Activated T-cell treated with anti-CD3 and anti-CD28 coated beads, Interleukin-2, amount 50 U/mL, for 4 hours (primary cell): ENCODE measurements at regions not wholly inside any gene's neighbourhood (a gene's known extent, or its start where the extent isn't known, plus 50 kb on each side); places are given as distances from the start of the nearest gene placed in this dataset.

ENCODE experiments used
- ATAC-seq, 2 donors: fragments of 200-7000 bp; cut with Tn5 transposase; one replicate each; pipeline ENCODE4 v1.10.0; 2021
- DNase-seq: peaks from one replicate; pipeline ENCODE4 v3.0.0-alpha.2; 2020
- H3K27me3 Mint-ChIP-seq: one replicate; pipeline ENCODE4 v1.8.0; 2021; ENCODE audit warnings: low read depth, mixed read lengths
- H3K36me3 Mint-ChIP-seq: one replicate; pipeline ENCODE4 v1.8.0; 2022; ENCODE audit warnings: mixed read lengths; ENCODE audit not compliant: insufficient read depth
- H3K4me1 Mint-ChIP-seq: one replicate; pipeline ENCODE4 v1.8.0; 2021; ENCODE audit warnings: low read depth, mixed read lengths
- H3K4me3 Mint-ChIP-seq: one replicate; pipeline ENCODE4 v1.8.0; 2021; ENCODE audit warnings: mild to moderate bottlenecking, moderate library complexity, mixed read lengths
- H3K9me3 Mint-ChIP-seq: one replicate; pipeline ENCODE4 v1.8.0; 2021; ENCODE audit warnings: mixed read lengths

- ATAC-seq, result no peak
- Mint-ChIP-seq H3K9me3 (no peaks in the 10 kb centered on the region), H3K36me3 (no peaks in the 10 kb centered on the region), H3K27me3 (peaks cover 5% of the 10 kb centered on the region), H3K4me3 (no peak overlapping the region), H3K4me1 (no peaks in the 10 kb centered on the region)
- DNase-seq, result no peak
Measured at GRCh38 chr13:47798906-47799305, 202.2 kb downstream of the SUCLA2 start.

GRCh38 chr13:47798194-47798593, 202.9 kb downstream of the SUCLA2 start:
- no peak overlapping the region for H3K4me3 Mint-ChIP-seq
- no peaks in the 10 kb centered on the region for H3K36me3 Mint-ChIP-seq
- no peaks in the 10 kb centered on the region for H3K9me3 Mint-ChIP-seq
- peaks cover 5% of the 10 kb centered on the region for H3K27me3 Mint-ChIP-seq
- H3K4me1 Mint-ChIP-seq, result no peaks in the 10 kb centered on the region
- DNase-seq (no peak), ATAC-seq (no peak)

- no peak for ATAC-seq
- Mint-ChIP-seq H3K4me1 (no peaks in the 10 kb centered on the region), H3K9me3 (peaks cover 5% of the 10 kb centered on the region), H3K4me3 (no peak overlapping the region), H3K36me3 (peaks cover 4% of the 10 kb centered on the region), H3K27me3 (peaks cover 5% of the 10 kb centered on the region)
- DNase-seq, result no peak
Measured at GRCh38 chr13:47796816-47797215, 204.3 kb downstream of the SUCLA2 start.

GRCh38 chr13:47794963-47795362, 206.1 kb downstream of the SUCLA2 start:
- no peaks in the 10 kb centered on the region for H3K4me1 Mint-ChIP-seq
- ATAC-seq (no peak), DNase-seq (no peak)
- no peak overlapping the region for H3K4me3 Mint-ChIP-seq
- peaks cover 5% of the 10 kb centered on the region for H3K27me3 Mint-ChIP-seq
- H3K9me3 Mint-ChIP-seq, result peaks cover 15% of the 10 kb centered on the region
- H3K36me3 Mint-ChIP-seq, result peaks cover 8% of the 10 kb centered on the region

GRCh38 chr13:47790755-47791154, 210.3 kb downstream of the SUCLA2 start:
- peaks cover 8% of the 10 kb centered on the region for H3K36me3 Mint-ChIP-seq
- H3K4me3 Mint-ChIP-seq, result no peak overlapping the region
- ATAC-seq (no peak), DNase-seq (no peak)
- no peaks in the 10 kb centered on the region for H3K4me1 Mint-ChIP-seq
- peaks cover 20% of the 10 kb centered on the region for H3K9me3 Mint-ChIP-seq
- H3K27me3 Mint-ChIP-seq, result peaks cover 5% of the 10 kb centered on the region

GRCh38 chr13:47788844-47789243, 212.2 kb downstream of the SUCLA2 start:
- Mint-ChIP-seq H3K36me3 (peaks cover 8% of the 10 kb centered on the region), H3K27me3 (no peaks in the 10 kb centered on the region), H3K4me1 (no peaks in the 10 kb centered on the region), H3K4me3 (no peak overlapping the region), H3K9me3 (peaks cover 20% of the 10 kb centered on the region)
- DNase-seq (no peak), ATAC-seq (peak; percentile 58 to 62)

GRCh38 chr13:47774671-47774994, 226.4 kb downstream of the SUCLA2 start:
- Mint-ChIP-seq H3K4me3 (no peak overlapping the region), H3K4me1 (no peaks in the 10 kb centered on the region), H3K36me3 (no peaks in the 10 kb centered on the region), H3K9me3 (peaks cover 10% of the 10 kb centered on the region), H3K27me3 (peaks cover 7% of the 10 kb centered on the region)
- no peak for ATAC-seq
- no peak for DNase-seq

- H3K4me1 Mint-ChIP-seq, result no peaks in the 10 kb centered on the region
Measured at GRCh38 chr13:47764817-47765216, 236.3 kb downstream of the SUCLA2 start.

GRCh38 chr13:47757466-47758080, 243.5 kb downstream of the SUCLA2 start:
- H3K27me3 Mint-ChIP-seq, result no peaks in the 10 kb centered on the region
- H3K4me1 Mint-ChIP-seq, result no peaks in the 10 kb centered on the region

More at GRCh38 chr13:47764817-47765216, 236.3 kb downstream of the SUCLA2 start:
- no peaks in the 10 kb centered on the region for H3K9me3 Mint-ChIP-seq
- H3K36me3 Mint-ChIP-seq, result no peaks in the 10 kb centered on the region
- no peak overlapping the region for H3K4me3 Mint-ChIP-seq
- H3K27me3 Mint-ChIP-seq, result no peaks in the 10 kb centered on the region
- no peak for DNase-seq
- ATAC-seq, result no peak

GRCh38 chr13:47747901-47748300, 253.2 kb downstream of the SUCLA2 start:
- peaks cover 12% of the 10 kb centered on the region for H3K27me3 Mint-ChIP-seq
- no peaks in the 10 kb centered on the region for H3K9me3 Mint-ChIP-seq
- H3K4me1 Mint-ChIP-seq, result no peaks in the 10 kb centered on the region
- H3K4me3 Mint-ChIP-seq, result no peak overlapping the region
- H3K36me3 Mint-ChIP-seq, result no peaks in the 10 kb centered on the region
- DNase-seq (no peak), ATAC-seq (no peak)

More at GRCh38 chr13:47757466-47758080, 243.5 kb downstream of the SUCLA2 start:
- Mint-ChIP-seq H3K9me3 (no peaks in the 10 kb centered on the region), H3K36me3 (no peaks in the 10 kb centered on the region), H3K4me3 (no peak overlapping the region)
- DNase-seq (no peak), ATAC-seq (no peak)

- DNase-seq, result no peak
- H3K36me3 Mint-ChIP-seq, result no peaks in the 10 kb centered on the region
- no peak overlapping the region for H3K4me3 Mint-ChIP-seq
- H3K27me3 Mint-ChIP-seq, result no peaks in the 10 kb centered on the region
- no peaks in the 10 kb centered on the region for H3K4me1 Mint-ChIP-seq
- peaks cover 5% of the 10 kb centered on the region for H3K9me3 Mint-ChIP-seq
- no peak for ATAC-seq
Measured at GRCh38 chr13:47726394-47726793, 274.7 kb downstream of the SUCLA2 start.

GRCh38 chr13:47723898-47724297, 277.2 kb downstream of the SUCLA2 start:
- Mint-ChIP-seq H3K4me1 (no peaks in the 10 kb centered on the region), H3K27me3 (no peaks in the 10 kb centered on the region)

GRCh38 chr13:47719164-47719563, 281.9 kb downstream of the SUCLA2 start:
- Mint-ChIP-seq H3K4me1 (no peaks in the 10 kb centered on the region), H3K9me3 (no peaks in the 10 kb centered on the region), H3K4me3 (no peak overlapping the region), H3K36me3 (no peaks in the 10 kb centered on the region), H3K27me3 (no peaks in the 10 kb centered on the region)
- DNase-seq, result no peak
- no peak for ATAC-seq

More at GRCh38 chr13:47723898-47724297, 277.2 kb downstream of the SUCLA2 start:
- Mint-ChIP-seq H3K9me3 (peaks cover 4% of the 10 kb centered on the region), H3K4me3 (no peak overlapping the region), H3K36me3 (no peaks in the 10 kb centered on the region)
- DNase-seq, result no peak
- no peak for ATAC-seq

- DNase-seq (no peak), ATAC-seq (no peak)
- Mint-ChIP-seq H3K27me3 (no peaks in the 10 kb centered on the region), H3K36me3 (no peaks in the 10 kb centered on the region), H3K4me1 (no peaks in the 10 kb centered on the region), H3K4me3 (no peak overlapping the region), H3K9me3 (no peaks in the 10 kb centered on the region)
Measured at GRCh38 chr13:47718556-47718955, 282.5 kb downstream of the SUCLA2 start.

GRCh38 chr13:47708386-47708785, 292.7 kb downstream of the SUCLA2 start:
- Mint-ChIP-seq H3K4me3 (no peak overlapping the region), H3K27me3 (peaks cover 7% of the 10 kb centered on the region), H3K36me3 (no peaks in the 10 kb centered on the region), H3K4me1 (no peaks in the 10 kb centered on the region), H3K9me3 (peaks cover 3% of the 10 kb centered on the region)
- ATAC-seq (peak in 1 of 2 donors; percentile 30), DNase-seq (no peak)

- peaks cover 7% of the 10 kb centered on the region for H3K27me3 Mint-ChIP-seq
- ATAC-seq, result no peak
- no peak overlapping the region for H3K4me3 Mint-ChIP-seq
- no peaks in the 10 kb centered on the region for H3K36me3 Mint-ChIP-seq
- H3K9me3 Mint-ChIP-seq, result peaks cover 3% of the 10 kb centered on the region
- no peak for DNase-seq
- H3K4me1 Mint-ChIP-seq, result no peaks in the 10 kb centered on the region
Measured at GRCh38 chr13:47707414-47707813, 293.7 kb downstream of the SUCLA2 start.
